ENCODE measurements at regions not wholly inside any gene's neighbourhood (a gene's known extent, or its start where the extent isn't known, plus 50 kb on each side); places are given as distances from the start of the nearest gene placed in this dataset.

DNA sequence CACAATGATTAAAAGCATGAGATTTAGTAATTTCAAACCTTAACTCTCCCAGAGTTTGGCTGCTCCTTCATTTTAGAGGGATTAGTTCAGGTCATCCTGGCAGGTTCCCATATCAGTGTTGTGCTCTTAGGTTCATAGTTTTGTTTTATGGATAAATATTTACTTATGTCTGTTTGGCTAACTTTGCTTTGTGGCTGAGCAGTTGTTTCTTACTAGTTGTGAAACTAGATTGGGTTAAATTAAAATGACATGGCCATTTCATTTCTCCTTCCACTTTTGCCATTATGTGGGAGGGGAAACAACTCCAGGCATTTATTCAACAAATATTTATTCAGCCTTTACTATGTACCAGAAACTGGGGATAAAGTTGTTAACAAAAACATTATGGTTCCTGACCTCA, 158.8 kb downstream of the TMTC3 start:
- TF ChIP-seq, protein P1, sequence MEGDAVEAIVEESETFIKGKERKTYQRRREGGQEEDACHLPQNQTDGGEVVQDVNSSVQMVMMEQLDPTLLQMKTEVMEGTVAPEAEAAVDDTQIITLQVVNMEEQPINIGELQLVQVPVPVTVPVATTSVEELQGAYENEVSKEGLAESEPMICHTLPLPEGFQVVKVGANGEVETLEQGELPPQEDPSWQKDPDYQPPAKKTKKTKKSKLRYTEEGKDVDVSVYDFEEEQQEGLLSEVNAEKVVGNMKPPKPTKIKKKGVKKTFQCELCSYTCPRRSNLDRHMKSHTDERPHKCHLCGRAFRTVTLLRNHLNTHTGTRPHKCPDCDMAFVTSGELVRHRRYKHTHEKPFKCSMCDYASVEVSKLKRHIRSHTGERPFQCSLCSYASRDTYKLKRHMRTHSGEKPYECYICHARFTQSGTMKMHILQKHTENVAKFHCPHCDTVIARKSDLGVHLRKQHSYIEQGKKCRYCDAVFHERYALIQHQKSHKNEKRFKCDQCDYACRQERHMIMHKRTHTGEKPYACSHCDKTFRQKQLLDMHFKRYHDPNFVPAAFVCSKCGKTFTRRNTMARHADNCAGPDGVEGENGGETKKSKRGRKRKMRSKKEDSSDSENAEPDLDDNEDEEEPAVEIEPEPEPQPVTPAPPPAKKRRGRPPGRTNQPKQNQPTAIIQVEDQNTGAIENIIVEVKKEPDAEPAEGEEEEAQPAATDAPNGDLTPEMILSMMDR (IDR thresholded peaks at IDR 0.05; ENCODE audit: low read depth, low read length), result no peak
- H3K4me3 ChIP-seq (ENCODE audit: low read depth, low read length), result no peak overlapping the region

DNA sequence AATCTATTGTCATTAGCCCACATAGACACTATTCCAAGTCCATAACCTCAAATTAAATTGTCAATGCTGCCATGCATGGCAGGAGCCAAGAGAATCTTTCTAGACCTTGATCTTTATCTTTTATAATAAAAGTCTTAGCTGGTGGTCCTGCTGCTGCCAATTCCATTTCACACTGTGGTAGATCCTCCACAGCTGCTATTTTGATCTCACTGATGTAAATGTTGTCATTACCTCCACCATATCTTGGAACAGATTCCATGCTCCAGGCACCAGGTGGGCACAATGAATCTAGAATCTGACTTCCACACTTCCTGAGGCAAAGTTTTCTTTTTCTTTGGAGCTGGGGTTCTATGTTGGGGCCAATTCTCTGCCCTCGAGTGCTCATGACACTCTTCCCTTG, 161.2 kb downstream of the TMTC3 start:
- H3K4me3 ChIP-seq (ENCODE audit: low read depth, low read length), result no peak overlapping the region
- TF ChIP-seq, protein P1 (IDR thresholded peaks at IDR 0.05; ENCODE audit: low read depth, low read length), result no peak

DNA sequence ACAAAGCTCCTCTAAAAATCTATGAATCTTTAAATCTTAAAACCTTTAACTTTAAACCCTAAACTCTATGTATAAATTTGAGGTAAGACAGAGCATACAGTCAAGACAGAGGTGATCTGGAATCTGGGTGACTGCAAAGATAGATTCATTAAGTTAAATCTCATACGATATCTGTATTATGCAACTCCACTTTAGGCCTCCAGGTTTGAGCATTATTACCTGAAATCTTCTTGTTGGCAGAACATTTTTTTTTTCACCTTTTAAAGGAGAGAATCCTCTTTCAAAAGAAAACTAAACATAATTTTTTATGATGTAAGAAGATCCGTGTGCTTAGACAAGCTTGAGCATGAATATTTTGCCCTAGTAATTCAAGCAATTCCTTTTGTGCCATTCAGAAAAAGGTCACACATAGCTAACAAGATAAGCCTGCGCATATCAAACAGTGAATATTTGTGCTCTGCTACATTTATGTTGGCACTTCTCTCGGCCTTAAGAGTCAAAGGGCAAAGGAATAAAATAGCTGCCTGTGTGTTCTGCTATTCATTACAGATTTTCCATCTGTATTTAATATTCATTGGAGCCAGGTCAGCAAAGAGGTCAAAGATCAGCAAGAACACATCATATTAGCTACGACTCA, 163.3 kb downstream of the TMTC3 start:
- H3K4me3 ChIP-seq (ENCODE audit: low read depth, low read length), result no peak overlapping the region
- TF ChIP-seq, protein P1 (IDR thresholded peaks at IDR 0.05; ENCODE audit: low read depth, low read length), result no peak

DNA sequence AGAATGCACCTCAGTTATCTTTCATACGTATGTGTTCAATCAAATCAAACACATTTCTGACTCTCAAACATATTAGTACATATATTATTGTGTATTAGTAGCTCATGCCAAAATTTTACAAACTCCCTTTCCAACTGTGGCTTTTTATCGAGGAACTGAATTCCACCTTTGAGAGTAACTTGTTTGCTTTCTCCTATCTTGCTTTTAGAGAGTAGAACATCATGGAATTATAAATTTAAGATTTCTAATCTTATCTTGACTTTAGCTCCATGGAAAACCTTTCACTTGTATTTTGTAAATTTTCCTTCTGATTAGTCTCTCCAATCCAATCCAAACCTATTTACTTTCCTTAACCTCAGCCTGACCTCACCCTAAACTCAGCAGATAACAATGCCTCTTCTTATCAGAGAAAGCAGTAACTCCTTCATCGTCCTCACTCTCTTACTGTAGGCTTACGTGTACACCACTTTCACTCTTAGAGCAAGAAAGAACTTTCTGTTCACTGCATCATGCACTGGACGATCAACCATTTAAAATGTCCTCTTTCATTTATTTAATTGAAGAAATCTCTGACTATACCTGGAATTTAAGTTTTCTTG, 164.5 kb downstream of the TMTC3 start:
- TF ChIP-seq, protein P1 (IDR thresholded peaks at IDR 0.05; ENCODE audit: low read depth, low read length), result no peak
- H3K4me3 ChIP-seq (ENCODE audit: low read depth, low read length), result no peak overlapping the region

DNA sequence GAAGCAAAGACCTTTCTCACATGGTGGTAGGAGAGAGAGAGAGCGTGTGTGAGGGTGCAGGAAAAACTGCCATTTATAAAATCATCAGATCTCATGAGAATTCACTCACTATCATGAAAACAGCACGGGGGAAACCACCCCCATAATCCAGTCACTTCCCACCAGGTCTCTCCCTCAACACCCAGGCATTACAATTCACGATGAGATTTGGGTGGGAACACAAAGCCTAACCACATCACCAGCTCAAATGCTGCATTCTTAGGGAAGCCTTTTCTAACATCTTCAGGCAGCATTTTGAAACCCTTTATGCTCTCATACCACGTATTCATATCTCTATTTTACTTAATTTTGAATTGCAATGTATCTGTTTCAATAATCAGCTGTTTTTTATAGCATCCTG, 165.9 kb downstream of the TMTC3 start:
- no peak overlapping the region for H3K4me3 ChIP-seq (ENCODE audit: low read depth, low read length)
- TF ChIP-seq, protein P1 (IDR thresholded peaks at IDR 0.05; ENCODE audit: low read depth, low read length), result no peak

DNA sequence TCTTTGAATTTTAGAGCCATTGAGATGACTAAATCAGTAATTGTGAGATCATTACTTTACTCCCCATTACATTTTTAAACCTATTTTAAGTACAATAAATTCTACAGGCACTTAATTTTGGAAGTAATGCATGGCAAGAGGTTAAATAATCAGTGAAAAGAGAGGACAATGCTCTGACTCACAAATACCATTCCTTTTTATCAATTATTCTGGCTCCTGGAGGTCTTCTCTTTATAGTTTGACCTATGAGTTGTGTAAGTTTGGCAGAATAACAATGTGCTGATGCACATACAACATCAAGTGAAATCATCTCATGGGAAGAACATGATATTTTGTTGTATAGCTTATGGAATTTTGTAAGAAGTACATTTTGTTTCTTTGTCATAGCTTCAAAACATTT, 166.7 kb downstream of the TMTC3 start:
- H3K4me3 ChIP-seq (ENCODE audit: low read depth, low read length), result no peak overlapping the region
- TF ChIP-seq, protein P1 (IDR thresholded peaks at IDR 0.05; ENCODE audit: low read depth, low read length), result no peak

DNA sequence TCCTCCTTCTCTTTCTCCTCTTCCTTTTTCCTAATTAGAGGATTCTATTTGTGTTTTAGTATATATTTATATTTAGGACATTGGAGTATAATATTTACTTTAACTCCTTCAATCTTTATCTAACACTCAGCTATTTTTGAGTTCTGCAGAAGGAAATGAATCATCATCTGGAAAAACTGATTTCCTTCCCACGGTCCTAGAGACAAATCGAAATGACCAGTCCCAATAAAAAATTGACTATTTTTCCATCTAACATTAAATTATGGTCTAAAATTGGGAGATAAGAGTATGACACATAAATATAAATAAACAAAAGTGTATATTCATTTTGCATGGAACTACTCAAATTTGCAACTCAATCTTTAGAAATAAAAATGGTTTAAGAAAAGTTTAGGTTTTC, 167.4 kb downstream of the TMTC3 start:
- TF ChIP-seq, protein P1 (IDR thresholded peaks at IDR 0.05; ENCODE audit: low read depth, low read length), result no peak
- no peak overlapping the region for H3K4me3 ChIP-seq (ENCODE audit: low read depth, low read length)

Measured in WI38 (cell line).